H9 (cell line): ENCODE measurements at regions not wholly inside any gene's neighbourhood (a gene's known extent, or its start where the extent isn't known, plus 50 kb on each side); places are given as distances from the start of the nearest gene placed in this dataset.

Experiments used
- DNase-seq: peaks from one replicate; pipeline ENCODE4 v3.0.0-alpha.2; 2017
- H2AFZ ChIP-seq: one replicate; pipeline ENCODE4 v1.6.1; 2013; ENCODE audit warnings: mild to moderate bottlenecking, low read length, control low read depth, moderate library complexity
- H2AK5ac ChIP-seq: 2 replicates; pipeline ENCODE4 v1.6.1; 2013; ENCODE audit warnings: low read length, control low read depth, mixed read lengths; ENCODE audit not compliant: insufficient read length
- H2BK120ac ChIP-seq: one replicate; pipeline ENCODE4 v1.6.1; 2013; ENCODE audit warnings: low read depth, mild to moderate bottlenecking, low read length, control low read depth, inconsistent platforms; ENCODE audit not compliant: poor library complexity, severe bottlenecking
- H2BK12ac ChIP-seq: 2 replicates; pipeline ENCODE4 v1.6.1; 2013; ENCODE audit warnings: low read length, control low read depth, mixed read lengths, low read depth; ENCODE audit not compliant: insufficient read length
- H2BK15ac ChIP-seq: 2 replicates; pipeline ENCODE4 v1.6.1; 2013; ENCODE audit warnings: low read depth, low read length, control low read depth
- H2BK20ac ChIP-seq: one replicate; pipeline ENCODE4 v1.6.1; 2013; ENCODE audit warnings: low read depth, mild to moderate bottlenecking, low read length, control low read depth, inconsistent platforms; ENCODE audit not compliant: poor library complexity, severe bottlenecking
- H2BK5ac ChIP-seq: 2 replicates; pipeline ENCODE4 v1.6.1; 2013; ENCODE audit warnings: low read length, control low read depth, mixed read lengths; ENCODE audit not compliant: insufficient read length
- H3K14ac ChIP-seq: 2 replicates; pipeline ENCODE4 v1.6.1; 2013; ENCODE audit warnings: low read length, control low read depth; ENCODE audit not compliant: insufficient read depth
- H3K18ac ChIP-seq: 2 replicates; pipeline ENCODE4 v1.6.1; 2013; ENCODE audit warnings: low read depth, mild to moderate bottlenecking, mixed read lengths, low read length, control low read depth; ENCODE audit not compliant: insufficient read length
- H3K23ac ChIP-seq: 2 replicates; pipeline ENCODE4 v1.6.1; 2013; ENCODE audit warnings: low read length, control low read depth, mixed read lengths, low read depth; ENCODE audit not compliant: insufficient read length
- H3K23me2 ChIP-seq: 2 replicates; pipeline ENCODE4 v1.6.1; 2013; ENCODE audit warnings: low read depth, mild to moderate bottlenecking, mixed read lengths, low read length, control low read depth; ENCODE audit not compliant: insufficient read length, poor library complexity, severe bottlenecking
- H3K27ac ChIP-seq: 2 replicates; pipeline ENCODE4 v1.5.1; 2013; ENCODE audit warnings: low read length, control low read depth, mixed read lengths, low read depth; ENCODE audit not compliant: insufficient read length
- H3K27me3 ChIP-seq: 2 replicates; pipeline ENCODE4 v1.6.1; 2013; ENCODE audit warnings: low read length, control low read depth, inconsistent platforms; ENCODE audit not compliant: insufficient read depth
- H3K4ac ChIP-seq: 2 replicates; pipeline ENCODE4 v1.6.1; 2013; ENCODE audit warnings: low read depth, mild to moderate bottlenecking, control low read depth, inconsistent platforms, low read length, moderate library complexity
- H3K4me1 ChIP-seq: 2 replicates; pipeline ENCODE4 v1.6.1; 2013; ENCODE audit warnings: low read length, control low read depth, inconsistent platforms; ENCODE audit not compliant: insufficient read depth
- H3K4me2 ChIP-seq: 2 replicates; pipeline ENCODE4 v1.6.1; 2013; ENCODE audit warnings: low read length, control low read depth, mixed read lengths; ENCODE audit not compliant: insufficient read length, insufficient read depth
- H3K56ac ChIP-seq: 2 replicates; pipeline ENCODE4 v1.6.1; 2013; ENCODE audit warnings: low read depth, mild to moderate bottlenecking, mixed read lengths, low read length, control low read depth; ENCODE audit not compliant: insufficient read length
- H3K79me1 ChIP-seq: 2 replicates; pipeline ENCODE4 v1.6.1; 2013; ENCODE audit warnings: low read depth, mild to moderate bottlenecking, moderate library complexity, low read length, control low read depth, inconsistent platforms; ENCODE audit not compliant: insufficient read depth, poor library complexity, severe bottlenecking
- H3K79me2 ChIP-seq: 2 replicates; pipeline ENCODE4 v1.6.1; 2013; ENCODE audit warnings: low read length, control low read depth, inconsistent platforms; ENCODE audit not compliant: insufficient read depth
- H3K9ac ChIP-seq: 2 replicates; pipeline ENCODE4 v1.6.1; 2013; ENCODE audit warnings: low read length, control low read depth, mixed read lengths; ENCODE audit not compliant: insufficient read length; ENCODE audit errors: extremely low read depth
- H3K9me3 ChIP-seq: one replicate; pipeline ENCODE4 v1.6.1; 2013; ENCODE audit warnings: low read depth, low read length, inconsistent platforms; ENCODE audit not compliant: control insufficient read depth
- H3T11ph ChIP-seq: one replicate; pipeline ENCODE4 v1.6.1; 2013; ENCODE audit warnings: mild to moderate bottlenecking, low read length, control low read depth, inconsistent platforms
- H4K20me1 ChIP-seq: one replicate; pipeline ENCODE4 v1.6.1; 2013; ENCODE audit not compliant: control insufficient read depth, insufficient read length, insufficient read depth
- H4K5ac ChIP-seq: 2 replicates; pipeline ENCODE4 v1.6.1; 2013; ENCODE audit warnings: low read depth, mild to moderate bottlenecking, mixed read lengths, low read length, control low read depth; ENCODE audit not compliant: insufficient read length
- H4K8ac ChIP-seq: replicated peaks from 2 replicates; pipeline ENCODE4 v1.6.1; 2013; ENCODE audit warnings: low read length, control low read depth, mixed read lengths, low read depth; ENCODE audit not compliant: insufficient read length
- H4K91ac ChIP-seq: 2 replicates; pipeline ENCODE4 v1.6.1; 2013; ENCODE audit warnings: low read depth, mild to moderate bottlenecking, moderate library complexity, mixed read lengths, low read length, control low read depth; ENCODE audit not compliant: insufficient read length
- H3K27ac Mint-ChIP-seq, 3 experiments: 2 replicates in 2 of 3; 3 replicates in 1 of 3; pipeline ENCODE4 v1.8.0; 2020 to 2021; ENCODE audit warnings: mixed read lengths in 3 of 3, mild to moderate bottlenecking in 1 of 3, moderate library complexity in 1 of 3
- H3K27me3 Mint-ChIP-seq: 2 replicates; pipeline ENCODE4 v1.8.0; 2021; ENCODE audit warnings: low read depth, mild to moderate bottlenecking, moderate library complexity, mixed read lengths
- H3K36me3 Mint-ChIP-seq, 3 experiments: 2 replicates in 2 of 3; 3 replicates in 1 of 3; pipeline ENCODE4 v1.8.0; 2020 to 2021; ENCODE audit warnings: low read depth in 3 of 3, mixed read lengths in 3 of 3; ENCODE audit not compliant: insufficient read depth in 1 of 3
- H3K4me1 Mint-ChIP-seq, 2 experiments: 2 replicates each; pipeline ENCODE4 v1.8.0; 2020; ENCODE audit warnings: mixed read lengths in 2 of 2
- H3K4me3 Mint-ChIP-seq, 2 experiments: 2 replicates in 1 of 2; 3 replicates in 1 of 2; pipeline ENCODE4 v1.8.0; 2020 to 2021; ENCODE audit warnings: mild to moderate bottlenecking in 2 of 2, mixed read lengths in 2 of 2, moderate library complexity in 1 of 2
- H3K9me3 Mint-ChIP-seq, 2 experiments: 2 replicates in 1 of 2; 3 replicates in 1 of 2; pipeline ENCODE4 v1.8.0; 2020; ENCODE audit warnings: mild to moderate bottlenecking in 2 of 2, mixed read lengths in 2 of 2, moderate library complexity in 1 of 2
- CTCF ChIP-seq: fragments of 200-600 bp; sonication (generic); conservative IDR thresholded peaks from 3 replicates; pipeline ENCODE4 v1.8.0; 2021; ENCODE audit warnings: antibody characterized with exemption, mild to moderate bottlenecking
- WGBS: extraction: QIAGEN DNeasy Blood & Tissue Kit; methylation state at CpG from one replicate; pipeline ENCODE4 v1.1.7; 2013; ENCODE audit warnings: missing lambda C conversion rate, low lambda C conversion rate, mixed read lengths; ENCODE audit not compliant: insufficient read length; ENCODE audit errors: extremely low coverage; 5-methylcytosine and 5-hydroxymethylcytosine counted together

DNA sequence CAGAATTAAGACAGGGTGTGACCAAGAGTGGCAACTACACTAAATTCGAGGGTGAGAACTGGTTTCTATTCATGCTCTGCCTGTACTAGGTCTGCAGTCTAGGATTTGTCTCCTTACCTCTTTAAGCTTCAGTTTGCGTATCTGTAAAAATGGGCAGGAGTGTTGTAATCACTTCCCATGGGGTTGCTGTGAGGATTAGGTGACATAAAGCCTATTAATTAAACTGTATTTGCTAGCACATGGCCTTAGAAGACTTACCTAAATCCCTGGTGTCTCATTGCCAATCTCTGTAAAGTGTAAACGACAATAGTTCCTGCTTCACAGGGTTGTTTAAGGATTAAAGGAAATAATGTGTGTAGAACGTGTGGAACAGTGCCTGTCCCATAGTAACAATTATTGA is 193.6 kb downstream of the DRD1 start:
- H2BK20ac ChIP-seq = no peak overlapping the region

More for the DNA sequence above, 193.6 kb downstream of the DRD1 start:
- Histone ChIP-seq H3K14ac (no peak overlapping the region), H3K4me1 (no peaks in the 10 kb centered on the region), H3K9me3 (no peaks in the 10 kb centered on the region), H4K91ac (no peak overlapping the region), H3K27ac (no peak overlapping the region), H2BK12ac (no peak overlapping the region), H3K23me2 (no peaks in the 10 kb centered on the region), H3K79me2 (no peaks in the 10 kb centered on the region), H2BK120ac (no peak overlapping the region), H2AFZ (no peak overlapping the region), H2AK5ac (no peak overlapping the region), H4K5ac (no peak overlapping the region), H3K23ac (no peak overlapping the region), H3K9ac (no peak overlapping the region), H3K4ac (no peak overlapping the region), H2BK5ac (no peak overlapping the region), H3K4me2 (no peak overlapping the region), H2BK15ac (no peak overlapping the region), H4K20me1 (no peaks in the 10 kb centered on the region), H3K18ac (no peak overlapping the region), H3K27me3 (no peaks in the 10 kb centered on the region), H3T11ph (no peak overlapping the region), H4K8ac (no peak overlapping the region), H3K56ac (no peak overlapping the region), H3K79me1 (no peaks in the 10 kb centered on the region)
- peaks cover 7% of the 10 kb centered on the region for H3K27me3 Mint-ChIP-seq
- no peaks in the 10 kb centered on the region for H3K9me3 Mint-ChIP-seq
- no peak for DNase-seq
- no peak for TF ChIP-seq CTCF
- no peak overlapping the region for H3K27ac Mint-ChIP-seq
- H3K4me3 Mint-ChIP-seq = no peak overlapping the region
- H3K4me1 Mint-ChIP-seq = peaks cover 6 to 8% of the 10 kb centered on the region in 2 experiments; a peak in 3 of 4 replicates
- H3K36me3 Mint-ChIP-seq = no peaks in the 10 kb centered on the region
- WGBS = no CpG with 5 or more reads among the region's 4 CpGs
